ENCODE measurements at regions not wholly inside any gene's neighbourhood (a gene's known extent, or its start where the extent isn't known, plus 50 kb on each side); places are given as distances from the start of the nearest gene placed in this dataset.

DNA sequence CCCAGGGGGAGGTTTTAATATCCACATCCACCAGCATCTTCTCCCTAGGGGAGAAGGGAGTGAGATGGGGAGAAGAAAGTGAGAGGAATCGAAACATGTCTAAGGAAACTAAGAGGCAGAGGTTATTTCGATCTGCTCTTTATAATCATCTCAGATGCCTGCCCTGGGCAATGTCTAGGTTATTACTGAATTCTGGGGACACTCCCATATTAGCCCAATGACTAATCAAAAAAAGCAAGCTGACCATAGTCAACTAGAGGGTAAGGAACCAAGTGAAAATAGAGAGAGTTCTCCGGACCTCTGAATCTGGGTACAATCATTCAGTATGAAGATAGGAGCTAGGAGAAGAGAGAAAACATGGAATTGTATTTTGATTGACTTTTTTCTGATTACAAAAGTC, 56.7 kb upstream of the EML4 start:
- TF ChIP-seq, protein P1, sequence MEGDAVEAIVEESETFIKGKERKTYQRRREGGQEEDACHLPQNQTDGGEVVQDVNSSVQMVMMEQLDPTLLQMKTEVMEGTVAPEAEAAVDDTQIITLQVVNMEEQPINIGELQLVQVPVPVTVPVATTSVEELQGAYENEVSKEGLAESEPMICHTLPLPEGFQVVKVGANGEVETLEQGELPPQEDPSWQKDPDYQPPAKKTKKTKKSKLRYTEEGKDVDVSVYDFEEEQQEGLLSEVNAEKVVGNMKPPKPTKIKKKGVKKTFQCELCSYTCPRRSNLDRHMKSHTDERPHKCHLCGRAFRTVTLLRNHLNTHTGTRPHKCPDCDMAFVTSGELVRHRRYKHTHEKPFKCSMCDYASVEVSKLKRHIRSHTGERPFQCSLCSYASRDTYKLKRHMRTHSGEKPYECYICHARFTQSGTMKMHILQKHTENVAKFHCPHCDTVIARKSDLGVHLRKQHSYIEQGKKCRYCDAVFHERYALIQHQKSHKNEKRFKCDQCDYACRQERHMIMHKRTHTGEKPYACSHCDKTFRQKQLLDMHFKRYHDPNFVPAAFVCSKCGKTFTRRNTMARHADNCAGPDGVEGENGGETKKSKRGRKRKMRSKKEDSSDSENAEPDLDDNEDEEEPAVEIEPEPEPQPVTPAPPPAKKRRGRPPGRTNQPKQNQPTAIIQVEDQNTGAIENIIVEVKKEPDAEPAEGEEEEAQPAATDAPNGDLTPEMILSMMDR (IDR thresholded peaks at IDR 0.05): no peak
- TF ChIP-seq POLR2A (IDR thresholded peaks at IDR 0.05): no peak
